MG63 (cell line): ENCODE measurements at regions not wholly inside any gene's neighbourhood (a gene's known extent, or its start where the extent isn't known, plus 50 kb on each side); places are given as distances from the start of the nearest gene placed in this dataset.
"Not testable (repeated sequence)": the region's sequence is repeated elsewhere in the genome, so short reads cannot be mapped to it uniquely, and the experiment has no call there.

Source experiments
- DNase-seq: peaks from one replicate; pipeline ENCODE4 v3.0.0-alpha.2; 2020
- H3K27me3 ChIP-seq: fragments of 250-450 bp; sonication (Bioruptor Pico); 2 replicates; pipeline ENCODE4 v1.5.1; 2020; ENCODE audit warnings: mild to moderate bottlenecking, moderate library complexity
- H3K36me3 ChIP-seq: fragments of 250-450 bp; sonication (Bioruptor Pico); 2 replicates; pipeline ENCODE4 v1.5.1; 2020; ENCODE audit warnings: mild to moderate bottlenecking, moderate library complexity
- H3K4me3 ChIP-seq: fragments of 250-450 bp; sonication (Bioruptor Pico); 2 replicates; pipeline ENCODE4 v1.5.1; 2020; ENCODE audit warnings: mild to moderate bottlenecking, moderate library complexity
- H3K9me3 ChIP-seq: fragments of 250-450 bp; sonication (Bioruptor Pico); 2 replicates; pipeline ENCODE4 v1.5.1; 2020; ENCODE audit warnings: mild to moderate bottlenecking, moderate library complexity

GRCh38 chr2:184327805-184328204 lies 270.5 kb upstream of the ZNF804A start:
- H3K27me3 ChIP-seq, DNase-seq, H3K9me3 ChIP-seq, H3K4me3 ChIP-seq, H3K36me3 ChIP-seq: not testable (repeated sequence)

GRCh38 chr2:184330561-184330960 lies 267.8 kb upstream of the ZNF804A start:
- H3K27me3 ChIP-seq, DNase-seq, H3K4me3 ChIP-seq, H3K36me3 ChIP-seq, H3K9me3 ChIP-seq: not testable (repeated sequence)

- no peaks in the 10 kb centered on the region for H3K36me3 ChIP-seq
- no peaks in the 10 kb centered on the region for H3K27me3 ChIP-seq
- no peaks in the 10 kb centered on the region for H3K9me3 ChIP-seq
- no peak for DNase-seq
- H3K4me3 ChIP-seq = no peak overlapping the region
These were observed 261.6 kb upstream of the ZNF804A start for GRCh38 chr2:184336688-184337087.

- H3K4me3 ChIP-seq = no peak overlapping the region
- H3K36me3 ChIP-seq = no peaks in the 10 kb centered on the region
- DNase-seq = no peak
- no peaks in the 10 kb centered on the region for H3K27me3 ChIP-seq
- no peaks in the 10 kb centered on the region for H3K9me3 ChIP-seq
These were observed 259.6 kb upstream of the ZNF804A start for GRCh38 chr2:184338771-184339170.

GRCh38 chr2:184339966-184340365 lies 258.4 kb upstream of the ZNF804A start:
- H3K27me3 ChIP-seq = no peaks in the 10 kb centered on the region
- H3K36me3 ChIP-seq = no peaks in the 10 kb centered on the region
- no peaks in the 10 kb centered on the region for H3K9me3 ChIP-seq
- no peak overlapping the region for H3K4me3 ChIP-seq
- DNase-seq = no peak

- DNase-seq = no peak
- Histone ChIP-seq H3K9me3 (no peaks in the 10 kb centered on the region), H3K4me3 (no peak overlapping the region)
These were observed 251.9 kb upstream of the ZNF804A start for GRCh38 chr2:184346338-184346862.

GRCh38 chr2:184351126-184351525 lies 247.2 kb upstream of the ZNF804A start:
- no peak for DNase-seq

More at GRCh38 chr2:184346338-184346862, 251.9 kb upstream of the ZNF804A start:
- no peaks in the 10 kb centered on the region for H3K27me3 ChIP-seq
- H3K36me3 ChIP-seq = no peaks in the 10 kb centered on the region

GRCh38 chr2:184357033-184357432 lies 241.3 kb upstream of the ZNF804A start:
- no peaks in the 10 kb centered on the region for H3K27me3 ChIP-seq
- no peaks in the 10 kb centered on the region for H3K36me3 ChIP-seq
- H3K9me3 ChIP-seq = no peaks in the 10 kb centered on the region
- no peak overlapping the region for H3K4me3 ChIP-seq
- no peak for DNase-seq

More at GRCh38 chr2:184351126-184351525, 247.2 kb upstream of the ZNF804A start:
- no peaks in the 10 kb centered on the region for H3K9me3 ChIP-seq
- H3K4me3 ChIP-seq = no peak overlapping the region
- H3K27me3 ChIP-seq = no peaks in the 10 kb centered on the region
- H3K36me3 ChIP-seq = no peaks in the 10 kb centered on the region

- Histone ChIP-seq H3K36me3 (no peaks in the 10 kb centered on the region), H3K4me3 (no peak overlapping the region), H3K27me3 (no peaks in the 10 kb centered on the region), H3K9me3 (no peaks in the 10 kb centered on the region)
- no peak for DNase-seq
These were observed 238.9 kb upstream of the ZNF804A start for GRCh38 chr2:184359379-184359778.

- no peaks in the 10 kb centered on the region for H3K27me3 ChIP-seq
- DNase-seq = no peak
- no peak overlapping the region for H3K4me3 ChIP-seq
- no peaks in the 10 kb centered on the region for H3K9me3 ChIP-seq
- H3K36me3 ChIP-seq = no peaks in the 10 kb centered on the region
These were observed 235.1 kb upstream of the ZNF804A start for GRCh38 chr2:184363213-184363612.

GRCh38 chr2:184367211-184367610 lies 231.1 kb upstream of the ZNF804A start:
- no peaks in the 10 kb centered on the region; the same call in 1 of the 2 replicates for H3K9me3 ChIP-seq
- H3K27me3 ChIP-seq = no peaks in the 10 kb centered on the region
- H3K4me3 ChIP-seq = no peak overlapping the region
- DNase-seq = no peak
- H3K36me3 ChIP-seq = no peaks in the 10 kb centered on the region

GRCh38 chr2:184369307-184369706 lies 229.0 kb upstream of the ZNF804A start:
- Histone ChIP-seq H3K4me3 (no peak overlapping the region), H3K36me3 (no peaks in the 10 kb centered on the region), H3K27me3 (no peaks in the 10 kb centered on the region), H3K9me3 (no peaks in the 10 kb centered on the region; the same call in 1 of the 2 replicates)
- DNase-seq = no peak

GRCh38 chr2:184370954-184371353 lies 227.4 kb upstream of the ZNF804A start:
- DNase-seq = no peak
- H3K27me3 ChIP-seq = no peaks in the 10 kb centered on the region
- peaks cover 4% of the 10 kb centered on the region; the same call in 1 of the 2 replicates for H3K9me3 ChIP-seq
- no peak overlapping the region for H3K4me3 ChIP-seq
- H3K36me3 ChIP-seq = no peaks in the 10 kb centered on the region

- Histone ChIP-seq H3K27me3 (no peaks in the 10 kb centered on the region), H3K9me3 (peaks cover 4% of the 10 kb centered on the region; the same call in 1 of the 2 replicates), H3K36me3 (no peaks in the 10 kb centered on the region), H3K4me3 (no peak overlapping the region)
- no peak for DNase-seq
These were observed 226.7 kb upstream of the ZNF804A start for GRCh38 chr2:184371641-184372040.

- no peak overlapping the region for H3K4me3 ChIP-seq
- H3K9me3 ChIP-seq = peaks cover 4% of the 10 kb centered on the region; the same call in 1 of the 2 replicates
- H3K36me3 ChIP-seq = no peaks in the 10 kb centered on the region
- DNase-seq = no peak
- H3K27me3 ChIP-seq = no peaks in the 10 kb centered on the region
These were observed 225.8 kb upstream of the ZNF804A start for GRCh38 chr2:184372484-184372883.

- H3K4me3 ChIP-seq = no peak overlapping the region
- H3K27me3 ChIP-seq = no peaks in the 10 kb centered on the region
- no peaks in the 10 kb centered on the region for H3K36me3 ChIP-seq
- H3K9me3 ChIP-seq = no peaks in the 10 kb centered on the region
- DNase-seq = no peak
These were observed 203.7 kb upstream of the ZNF804A start for GRCh38 chr2:184394642-184395041.

GRCh38 chr2:184402381-184402780 lies 195.9 kb upstream of the ZNF804A start:
- no peaks in the 10 kb centered on the region for H3K9me3 ChIP-seq
- H3K36me3 ChIP-seq = no peaks in the 10 kb centered on the region
- no peaks in the 10 kb centered on the region for H3K27me3 ChIP-seq
- DNase-seq = no peak
- H3K4me3 ChIP-seq = no peak overlapping the region

- H3K27me3 ChIP-seq, H3K36me3 ChIP-seq, DNase-seq, H3K4me3 ChIP-seq, H3K9me3 ChIP-seq: not testable (repeated sequence)
These were observed 191.2 kb upstream of the ZNF804A start for GRCh38 chr2:184407041-184407630.
